ENCODE measurements at regions not wholly inside any gene's neighbourhood (a gene's known extent, or its start where the extent isn't known, plus 50 kb on each side); places are given as distances from the start of the nearest gene placed in this dataset.

DNA sequence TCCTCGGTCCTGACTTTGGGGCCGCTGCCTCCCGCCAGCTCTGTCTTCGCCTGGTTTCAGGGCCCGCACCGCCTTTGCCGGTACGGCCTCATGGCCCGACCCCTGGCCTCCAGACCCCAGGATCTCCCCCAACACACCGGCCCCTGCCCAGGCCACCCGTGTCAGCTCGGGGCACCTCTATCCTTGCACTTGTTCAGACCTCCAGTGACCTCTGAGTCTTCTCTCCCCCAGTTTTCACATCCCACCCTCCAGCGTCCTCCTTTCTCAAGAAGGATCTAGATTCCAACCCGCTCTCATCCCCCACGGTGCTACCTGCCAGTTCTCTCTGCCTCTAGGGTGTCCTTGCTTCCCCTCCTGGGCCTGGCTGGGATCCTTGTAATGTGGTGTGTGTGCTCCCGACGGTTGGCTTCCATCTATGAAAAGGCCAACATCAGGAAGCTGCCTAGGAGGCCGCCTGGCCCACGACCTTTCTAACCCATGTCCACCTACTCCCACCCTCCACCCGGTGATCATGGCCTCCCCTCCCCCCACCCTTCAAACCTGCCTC lies 61.1 kb downstream of the SPATA31C2 start:
- in situ Hi-C loops (cut with HindIII; ENCODE audit: low pct_ligation_motif_present, low pct_unique_long_range_greater_than_20kb, low sequenced_read_pairs) = no loop called here
- DNase-seq = no peak

DNA sequence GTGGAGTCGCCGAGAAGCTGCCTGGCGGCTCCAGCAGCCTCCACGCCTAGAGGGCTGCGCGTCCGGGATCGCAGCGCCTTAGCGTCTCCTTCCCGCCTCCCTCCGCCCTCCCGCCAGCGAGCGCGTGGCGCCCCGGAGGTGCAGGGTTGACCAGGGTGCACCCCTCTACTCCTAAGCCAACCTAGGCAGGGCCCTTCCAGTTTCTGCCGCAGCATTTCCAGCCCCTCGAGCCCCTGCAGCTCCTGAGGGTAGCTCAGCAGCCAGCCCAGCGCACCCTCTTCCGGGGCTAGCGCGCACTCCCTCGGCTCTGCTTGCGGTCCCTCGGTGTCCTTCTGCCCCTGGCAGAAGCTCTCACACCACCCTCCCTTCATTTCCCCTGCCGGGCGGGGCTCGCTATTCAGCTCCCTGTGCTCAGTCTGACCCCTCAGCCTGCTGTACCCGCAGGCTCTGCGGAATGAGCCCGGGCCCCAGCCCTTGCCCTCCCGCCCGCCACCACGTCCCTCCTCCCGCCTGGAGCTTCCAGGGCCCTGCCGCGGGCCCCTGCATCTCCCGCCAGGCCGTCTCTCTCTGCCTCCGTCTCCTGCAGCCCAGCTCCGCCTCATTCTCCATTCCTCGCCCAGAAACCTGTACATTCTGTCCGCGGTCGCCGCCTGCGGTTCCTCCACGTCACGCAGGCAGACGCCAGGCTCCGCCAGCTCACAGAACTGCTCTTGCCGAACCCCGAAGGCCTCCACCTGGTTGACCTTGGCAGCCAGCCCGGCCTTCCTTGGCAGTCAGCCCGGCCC lies 61.8 kb downstream of the SPATA31C2 start:
- in situ Hi-C loops (cut with HindIII; ENCODE audit: low pct_ligation_motif_present, low pct_unique_long_range_greater_than_20kb, low sequenced_read_pairs) = no loop called here
- peak; percentile 83 for DNase-seq

DNA sequence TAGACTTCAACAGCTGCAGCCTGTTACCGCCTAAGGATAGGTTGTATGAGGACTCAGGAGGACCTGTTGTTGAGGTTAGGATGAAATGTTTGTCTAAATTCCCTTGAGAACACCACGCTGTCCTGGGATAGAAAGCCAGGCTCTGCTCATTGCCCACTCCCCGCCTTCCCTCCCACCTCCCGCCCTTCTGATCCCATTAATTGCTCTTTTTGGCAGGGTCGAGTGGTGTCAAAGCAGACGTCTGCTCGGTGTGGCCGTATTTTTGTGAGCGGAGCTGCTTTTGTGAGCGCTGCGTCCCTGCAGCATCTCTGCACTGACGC lies 62.3 kb downstream of the SPATA31C2 start:
- in situ Hi-C loops (cut with HindIII; ENCODE audit: low pct_ligation_motif_present, low pct_unique_long_range_greater_than_20kb, low sequenced_read_pairs) = no loop called here
- DNase-seq = no peak

DNA sequence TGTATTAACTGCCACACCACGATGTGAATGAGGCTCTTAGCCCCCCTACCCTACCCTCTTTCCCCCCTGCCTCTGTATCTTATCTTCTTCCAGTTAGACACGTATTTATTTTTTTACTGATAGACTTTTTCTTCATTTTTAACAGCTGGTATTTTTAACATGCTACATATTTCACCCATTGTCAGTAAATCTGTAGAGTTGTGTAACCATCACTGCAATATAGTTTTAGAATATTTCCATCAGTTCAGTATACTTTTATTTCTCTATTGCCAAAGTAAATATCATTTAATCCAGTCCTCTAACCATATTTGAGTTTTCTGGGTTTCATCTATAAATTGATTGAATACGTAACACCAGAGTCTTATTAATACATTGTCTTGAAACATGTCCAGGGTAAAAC lies 62.8 kb downstream of the SPATA31C2 start:
- no peak for DNase-seq
- in situ Hi-C loops (cut with HindIII; ENCODE audit: low pct_ligation_motif_present, low pct_unique_long_range_greater_than_20kb, low sequenced_read_pairs) = no loop called here

DNA sequence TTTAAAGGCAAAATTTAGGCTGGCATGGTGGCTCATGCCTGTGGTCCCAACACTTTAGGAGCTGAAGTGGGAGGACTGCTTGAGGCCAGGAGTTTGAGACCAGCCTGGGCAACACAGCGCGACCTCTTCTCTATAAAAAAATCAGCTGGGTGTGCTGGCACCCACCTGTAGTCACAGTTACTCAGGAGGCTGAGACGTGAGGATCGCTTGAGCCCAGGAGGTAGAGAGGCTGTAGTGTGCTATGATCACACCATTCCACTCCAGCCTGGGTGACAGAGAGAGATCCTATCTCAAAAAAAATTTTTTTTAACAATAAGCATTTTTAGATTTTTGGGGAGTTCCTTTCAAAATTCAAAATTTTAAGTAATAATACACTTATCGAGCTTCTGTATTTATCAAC lies 63.3 kb downstream of the SPATA31C2 start:
- in situ Hi-C loops (cut with HindIII; ENCODE audit: low pct_ligation_motif_present, low pct_unique_long_range_greater_than_20kb, low sequenced_read_pairs) = no loop called here

DNA sequence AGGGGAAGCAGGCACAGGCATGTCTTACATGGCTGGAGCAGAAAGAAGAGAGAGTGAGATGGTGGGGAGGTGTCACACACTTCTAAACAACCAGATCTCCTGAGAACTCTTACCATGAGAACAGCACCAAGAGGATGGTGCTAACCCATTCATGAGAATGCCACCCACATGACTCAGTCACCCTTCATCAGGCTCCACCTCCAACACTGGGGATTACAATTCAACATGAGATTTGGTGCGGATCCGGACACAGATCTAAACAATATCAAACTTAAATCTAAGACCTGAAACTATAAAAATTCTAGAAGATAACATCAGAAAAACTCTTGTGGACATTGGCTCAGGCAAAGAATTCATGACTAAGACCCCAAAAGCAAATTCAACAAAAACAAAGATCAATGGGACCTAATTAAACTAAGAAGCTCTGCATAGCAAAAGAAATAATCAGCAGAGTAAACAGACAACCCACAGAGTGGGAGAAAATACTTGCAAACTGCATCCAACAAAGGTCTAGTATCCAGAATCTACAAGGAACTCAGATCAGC lies 65.4 kb downstream of the SPATA31C2 start:
- in situ Hi-C loops (cut with HindIII; ENCODE audit: low pct_ligation_motif_present, low pct_unique_long_range_greater_than_20kb, low sequenced_read_pairs) = no loop called here
- no peak for DNase-seq

More for the DNA sequence above, 63.3 kb downstream of the SPATA31C2 start:
- no peak for DNase-seq

DNA sequence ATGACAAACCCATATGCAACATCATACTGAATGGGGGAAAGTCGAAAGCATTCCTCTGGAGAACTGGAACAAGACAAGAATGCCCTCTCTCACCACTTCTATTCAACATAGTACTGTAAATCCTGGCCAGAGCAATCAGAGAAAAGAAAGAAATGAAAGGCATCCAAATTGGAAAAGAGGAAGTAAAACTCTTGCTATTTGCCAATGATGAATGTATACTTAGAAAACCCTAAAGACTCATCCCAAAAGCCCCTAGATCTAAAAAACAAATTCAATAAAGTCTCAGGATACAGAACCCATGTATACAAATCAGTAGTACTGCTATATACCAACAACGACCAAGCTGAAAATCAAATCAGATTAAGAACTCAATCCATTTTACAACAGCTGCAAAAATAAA lies 66.9 kb downstream of the SPATA31C2 start:
- no peak for DNase-seq
- in situ Hi-C loops (cut with HindIII; ENCODE audit: low pct_ligation_motif_present, low pct_unique_long_range_greater_than_20kb, low sequenced_read_pairs) = no loop called here

DNA sequence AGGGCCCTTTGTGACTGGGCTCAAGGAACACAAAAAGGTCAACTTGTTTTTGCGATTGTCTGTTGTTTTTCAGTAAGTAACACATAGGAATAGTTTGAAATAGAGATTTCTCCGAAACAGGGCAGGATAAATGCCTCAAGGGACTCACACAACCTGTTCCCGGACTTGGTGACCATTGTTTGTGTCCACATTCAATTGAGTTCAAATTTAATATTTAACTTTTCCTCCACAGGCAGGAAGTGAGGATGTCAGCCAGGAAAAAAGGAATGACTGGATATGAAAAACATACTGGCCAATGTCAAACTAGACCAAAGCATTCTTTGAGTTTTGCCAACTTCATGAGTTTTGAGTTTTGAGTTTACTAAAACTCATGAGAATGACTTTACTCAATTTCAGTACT lies 72.7 kb downstream of the SPATA31C2 start:
- in situ Hi-C loops (cut with HindIII; ENCODE audit: low pct_ligation_motif_present, low pct_unique_long_range_greater_than_20kb, low sequenced_read_pairs) = no loop called here

DNA sequence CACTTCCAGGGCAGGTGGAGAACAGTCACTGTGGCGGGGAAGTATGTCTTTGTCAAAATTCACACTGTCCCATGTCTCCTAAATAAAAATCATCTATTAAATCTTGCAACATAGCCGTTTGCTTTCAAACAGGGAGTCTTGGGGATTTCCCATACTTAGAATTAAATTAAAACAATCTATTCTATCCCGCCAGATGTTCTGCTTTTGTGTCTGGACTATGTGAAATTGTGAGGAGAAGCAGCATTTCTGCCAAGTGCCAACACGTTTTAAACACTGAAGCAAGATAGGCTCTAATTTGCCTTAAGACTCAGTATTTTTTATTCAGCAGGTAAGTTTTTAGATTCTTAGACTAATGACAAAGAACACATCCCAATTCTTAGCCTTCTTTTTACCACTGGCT lies 73.7 kb downstream of the SPATA31C2 start:
- in situ Hi-C loops (cut with HindIII; ENCODE audit: low pct_ligation_motif_present, low pct_unique_long_range_greater_than_20kb, low sequenced_read_pairs) = no loop called here
- DNase-seq = no peak

More for the DNA sequence above, 72.7 kb downstream of the SPATA31C2 start:
- DNase-seq = no peak

DNA sequence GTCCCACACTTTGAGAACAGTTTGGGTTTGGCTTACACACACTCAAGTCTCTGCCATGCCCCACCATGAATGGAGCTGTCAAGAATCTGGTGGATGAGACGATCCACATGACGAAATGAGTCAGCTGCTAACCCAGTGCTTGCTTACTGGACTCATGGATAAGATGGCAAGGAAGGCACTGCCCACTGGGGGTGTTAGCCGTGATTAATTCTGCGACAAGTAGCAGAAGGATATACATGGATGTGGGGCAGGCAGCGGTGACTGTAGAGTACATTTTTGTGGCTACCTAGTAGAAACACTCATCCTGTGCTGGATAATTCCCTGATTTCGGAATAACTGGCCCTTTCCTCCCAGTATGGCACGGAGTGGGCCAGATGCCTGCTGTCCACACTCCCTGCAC lies 77.5 kb downstream of the SPATA31C2 start:
- in situ Hi-C loops (cut with HindIII; ENCODE audit: low pct_ligation_motif_present, low pct_unique_long_range_greater_than_20kb, low sequenced_read_pairs) = no loop called here
- DNase-seq = no peak

DNA sequence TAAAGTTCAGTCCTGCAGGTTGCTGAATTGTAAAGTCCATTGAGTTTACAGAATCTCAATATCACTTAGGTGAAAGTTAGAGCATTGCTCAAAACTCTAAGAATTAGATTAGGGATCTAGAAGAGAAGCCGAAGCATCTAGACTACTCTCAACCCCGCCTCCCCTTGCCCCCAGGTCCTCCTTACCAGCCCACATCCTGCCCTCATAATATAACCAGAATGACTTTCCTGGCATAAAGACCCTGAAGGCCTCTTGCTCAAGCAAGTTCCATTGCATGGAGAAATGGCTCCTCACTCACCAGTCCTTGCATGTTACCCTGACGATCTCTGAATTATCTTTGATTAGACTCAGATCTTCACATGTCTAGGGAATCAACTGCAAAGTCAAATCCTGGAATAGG lies 78.8 kb downstream of the SPATA31C2 start:
- in situ Hi-C loops (cut with HindIII; ENCODE audit: low pct_ligation_motif_present, low pct_unique_long_range_greater_than_20kb, low sequenced_read_pairs) = no loop called here

DNA sequence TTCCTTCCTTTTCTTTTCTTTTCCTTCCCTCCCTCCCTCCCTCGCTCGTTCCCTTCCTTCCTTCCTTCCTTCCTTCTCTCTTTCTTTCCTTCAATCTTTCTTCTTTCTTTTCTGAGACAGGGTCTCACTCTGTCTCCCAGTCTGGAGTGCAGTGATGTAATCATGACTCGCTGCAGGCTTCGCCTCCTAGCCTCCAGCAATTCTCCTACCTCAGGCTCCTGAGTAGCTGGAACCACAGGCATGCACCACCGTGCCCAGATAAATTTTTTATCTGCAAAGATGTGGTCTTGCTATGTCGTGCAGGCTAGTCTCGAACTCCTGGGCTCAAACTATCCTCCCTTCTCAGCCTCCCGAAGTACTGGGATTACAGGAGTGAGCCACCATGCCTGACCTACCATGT lies 81.4 kb downstream of the SPATA31C2 start:
- DNase-seq = peak; percentile 35

More for the DNA sequence above, 78.8 kb downstream of the SPATA31C2 start:
- no peak for DNase-seq

DNA sequence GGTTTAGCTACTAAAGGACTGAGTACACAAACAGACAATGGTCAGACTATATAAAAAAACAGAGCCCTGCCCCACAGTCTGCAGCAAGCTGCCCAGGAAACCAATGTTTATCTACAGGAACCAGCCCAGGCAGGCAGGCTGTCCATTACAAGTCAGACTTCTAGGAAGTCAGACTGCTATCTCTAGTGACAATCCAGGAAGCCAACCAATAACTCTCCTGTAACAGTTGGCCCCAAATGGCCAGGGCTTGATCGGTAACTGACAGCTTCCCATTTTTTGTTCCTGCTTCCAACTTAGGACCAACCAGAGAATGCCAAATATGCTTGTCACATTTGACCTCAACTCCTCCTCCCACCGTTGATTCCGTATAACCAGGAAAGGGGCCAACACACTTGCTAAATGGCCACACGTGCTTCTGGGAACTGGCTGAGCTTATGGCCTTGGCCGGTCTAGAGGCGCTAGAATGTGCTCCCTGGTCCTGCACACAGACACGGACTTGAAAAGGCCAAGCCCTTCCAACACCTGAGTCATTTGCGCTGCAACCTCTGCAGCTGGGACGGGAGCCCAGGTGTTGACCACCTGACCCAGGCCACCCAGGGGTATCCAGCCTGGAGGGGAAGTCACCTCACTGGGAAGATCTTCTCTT lies 79.6 kb upstream of the CDK20 start:
- no peak for DNase-seq
- in situ Hi-C loops (cut with HindIII; ENCODE audit: low pct_ligation_motif_present, low pct_unique_long_range_greater_than_20kb, low sequenced_read_pairs) = no loop called here

More for the DNA sequence above, 81.4 kb downstream of the SPATA31C2 start:
- in situ Hi-C loops (cut with HindIII; ENCODE audit: low pct_ligation_motif_present, low pct_unique_long_range_greater_than_20kb, low sequenced_read_pairs) = no loop called here

DNA sequence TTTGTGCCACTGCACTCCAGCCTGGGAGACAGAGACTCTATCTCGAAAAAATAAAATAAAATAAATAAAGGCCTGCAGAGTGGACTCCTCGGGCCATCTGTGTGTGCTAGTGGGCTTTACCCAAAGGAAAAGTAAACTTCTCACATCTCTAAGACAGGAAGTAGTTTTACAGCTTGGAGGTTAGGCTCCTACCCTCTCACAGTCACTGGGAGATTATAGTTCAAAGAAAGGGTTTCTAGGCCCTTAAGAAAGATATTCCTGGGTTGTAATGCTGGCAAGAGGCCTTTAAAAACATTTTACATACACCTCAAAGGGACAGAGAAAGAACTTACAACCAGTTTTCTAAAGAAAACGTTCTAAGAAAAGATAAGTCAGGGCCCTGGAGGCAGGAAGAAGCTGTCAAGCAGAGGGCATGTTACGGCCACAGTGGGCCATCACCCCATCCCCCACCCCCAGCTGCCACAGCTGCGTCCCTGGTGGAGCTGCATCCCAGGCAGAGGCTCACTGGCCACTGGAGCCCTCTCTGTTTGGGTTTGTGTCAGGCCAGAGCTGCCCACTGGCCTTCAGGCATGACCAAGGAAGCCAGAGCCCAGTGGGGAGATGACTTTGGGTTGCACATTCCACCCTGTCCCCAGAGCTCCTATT lies 78.1 kb upstream of the CDK20 start:
- in situ Hi-C loops (cut with HindIII; ENCODE audit: low pct_ligation_motif_present, low pct_unique_long_range_greater_than_20kb, low sequenced_read_pairs) = no loop called here

DNA sequence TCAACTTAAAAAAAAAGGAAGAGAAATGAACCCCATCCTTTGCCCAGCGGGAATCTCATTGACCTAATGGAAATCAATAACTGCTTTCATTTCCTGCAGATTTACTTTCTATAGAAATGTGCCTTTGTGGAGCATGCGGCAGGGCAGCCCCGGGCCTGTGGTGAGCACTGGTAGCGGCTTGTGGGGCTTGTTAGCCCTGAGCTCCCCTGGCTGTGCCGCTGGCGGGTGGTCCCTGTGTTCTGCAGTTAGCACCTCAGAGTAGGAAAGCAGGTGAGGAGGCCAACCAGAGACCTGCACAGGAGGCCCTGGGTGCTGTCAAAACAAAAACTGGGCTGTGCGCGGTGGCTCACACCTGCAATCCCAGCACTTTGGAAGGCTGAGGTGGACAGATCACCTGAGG lies 76.8 kb upstream of the CDK20 start:
- in situ Hi-C loops (cut with HindIII; ENCODE audit: low pct_ligation_motif_present, low pct_unique_long_range_greater_than_20kb, low sequenced_read_pairs) = no loop called here
- DNase-seq = no peak

More for the DNA sequence above, 78.1 kb upstream of the CDK20 start:
- no peak for DNase-seq

DNA sequence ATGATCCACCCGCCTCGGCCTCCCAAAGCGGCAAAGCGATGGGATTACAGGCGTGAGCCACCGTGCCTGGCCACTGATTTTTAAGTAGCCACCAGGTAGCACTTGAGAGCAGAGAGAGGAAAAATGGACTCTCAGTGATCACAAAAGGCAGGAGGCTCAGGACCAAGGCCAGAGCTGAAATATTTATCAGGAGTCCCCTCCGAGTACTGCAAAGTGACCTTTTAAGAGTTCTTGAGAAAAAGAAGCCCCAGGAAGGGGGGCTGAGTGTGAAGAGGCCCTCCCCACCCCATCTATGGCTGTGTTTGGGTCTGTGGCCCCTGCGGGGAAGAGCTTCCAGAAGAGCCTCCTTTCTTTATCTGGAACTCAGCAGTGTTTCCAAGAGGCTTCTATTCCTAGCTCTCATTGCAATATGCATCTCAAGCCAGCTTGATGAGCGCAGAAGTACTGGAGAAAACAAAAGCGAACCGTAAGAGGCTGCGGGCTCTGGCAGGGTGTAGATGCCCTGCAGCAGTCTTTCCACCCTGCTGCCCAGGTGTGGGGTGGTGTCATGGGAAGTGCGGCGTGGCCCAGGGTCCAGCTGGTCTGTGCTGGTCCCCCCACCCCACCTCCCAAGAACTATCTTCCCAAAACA lies 75.5 kb upstream of the CDK20 start:
- no peak for DNase-seq
- in situ Hi-C loops (cut with HindIII; ENCODE audit: low pct_ligation_motif_present, low pct_unique_long_range_greater_than_20kb, low sequenced_read_pairs) = no loop called here

DNA sequence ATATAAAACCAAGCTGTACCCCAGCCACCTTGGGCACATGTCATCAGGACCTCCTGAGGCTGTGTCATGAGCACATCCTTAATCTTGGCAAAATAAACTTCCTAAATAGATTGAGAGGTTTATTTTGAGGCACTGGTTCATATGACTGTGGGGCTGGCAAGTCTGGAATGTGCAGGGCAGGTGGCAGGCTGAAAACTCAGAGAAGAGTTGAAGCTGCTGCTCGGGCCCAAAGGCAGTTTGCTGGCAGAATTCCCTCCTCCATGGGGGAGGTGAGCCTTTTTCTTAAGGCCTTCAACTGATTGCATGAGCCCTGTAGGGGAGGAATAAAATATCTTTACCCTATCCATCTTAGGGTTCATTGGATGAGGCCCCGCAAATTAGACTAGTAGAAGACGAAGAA lies 72.2 kb upstream of the CDK20 start:
- in situ Hi-C loops (cut with HindIII; ENCODE audit: low pct_ligation_motif_present, low pct_unique_long_range_greater_than_20kb, low sequenced_read_pairs) = no loop called here
- no peak for DNase-seq

DNA sequence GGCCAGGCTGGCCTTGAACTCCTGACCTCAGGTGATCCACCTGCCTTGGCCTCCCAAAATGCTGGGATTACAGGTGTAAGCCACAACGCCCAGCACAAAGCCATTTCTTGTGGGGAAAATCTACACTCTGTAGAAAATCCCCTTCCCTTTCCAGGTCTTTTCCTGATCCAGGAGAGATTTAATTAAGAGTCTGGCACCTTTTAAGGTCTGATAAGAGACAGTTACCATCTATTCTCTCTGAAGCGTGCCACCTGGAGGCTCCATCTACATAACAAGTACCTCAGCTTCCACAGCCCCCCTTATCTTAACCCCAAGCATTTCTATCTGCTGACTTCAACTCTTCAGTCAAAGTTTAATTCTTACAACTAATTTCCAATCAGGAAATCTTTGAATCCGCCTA lies 71.4 kb upstream of the CDK20 start:
- in situ Hi-C loops (cut with HindIII; ENCODE audit: low pct_ligation_motif_present, low pct_unique_long_range_greater_than_20kb, low sequenced_read_pairs) = no loop called here
- DNase-seq = no peak

DNA sequence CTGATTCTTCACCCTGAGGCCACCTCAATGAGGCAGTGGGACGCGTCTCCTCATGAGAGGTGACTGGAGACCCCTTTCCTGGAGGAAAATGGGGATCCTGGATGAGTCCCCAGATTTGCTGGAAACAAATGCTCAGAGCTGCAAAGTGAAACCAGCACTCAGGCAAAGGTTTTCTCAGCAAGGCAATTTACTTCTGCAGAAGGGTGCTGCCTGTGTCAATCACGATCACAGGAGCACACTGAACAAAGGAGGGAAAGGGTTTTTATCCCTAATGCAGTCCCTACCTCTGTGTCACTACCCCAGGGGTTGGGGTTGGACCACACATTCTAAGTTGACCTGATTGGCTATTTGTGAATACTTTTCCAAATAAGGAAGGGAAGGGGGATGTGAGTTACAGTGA lies 69.9 kb upstream of the CDK20 start:
- in situ Hi-C loops (cut with HindIII; ENCODE audit: low pct_ligation_motif_present, low pct_unique_long_range_greater_than_20kb, low sequenced_read_pairs) = no loop called here
- no peak for DNase-seq

All from ACHN (cell line).